CD14-positive monocyte (primary cell): ENCODE measurements at regions not wholly inside any gene's neighbourhood (a gene's known extent, or its start where the extent isn't known, plus 50 kb on each side); places are given as distances from the start of the nearest gene placed in this dataset.

Source experiments
- DNase-seq, 3 donors: peaks; one replicate each; pipeline ENCODE4 v3.0.0-alpha.2; 2011 to 2022
- H2AFZ ChIP-seq: 2 replicates; pipeline ENCODE4 v1.6.0; 2012; ENCODE audit warnings: mild to moderate bottlenecking, low read depth, low read length, inconsistent platforms; ENCODE audit not compliant: insufficient read depth, poor library complexity, severe bottlenecking
- H3K27ac ChIP-seq, 2 donors: 1 replicate in 1 of 2; 2 replicates in 1 of 2; pipeline ENCODE4 v1.5.1; 2012 to 2013; ENCODE audit warnings: low read length in 2 of 2, control low read depth in 1 of 2, inconsistent platforms in 1 of 2, low read depth in 1 of 2, mild to moderate bottlenecking in 1 of 2
- H3K27me3 ChIP-seq, 2 donors: one replicate each; pipeline versions ENCODE4 v1.6.0 to v1.6.1; 2011 to 2013; ENCODE audit warnings: low read length in 2 of 2; ENCODE audit not compliant: control insufficient read depth in 2 of 2, insufficient read depth in 2 of 2
- H3K36me3 ChIP-seq, 2 donors: replicated peaks in 1 of 2; 1 replicate in 1 of 2; 2 replicates in 1 of 2; pipeline versions ENCODE4 v1.5.1 to v1.6.1; 2012 to 2013; ENCODE audit warnings: low read length in 2 of 2, control low read depth in 1 of 2, inconsistent platforms in 1 of 2, mild to moderate bottlenecking in 1 of 2; ENCODE audit not compliant: insufficient read depth in 2 of 2, control insufficient read depth in 1 of 2
- H3K4me1 ChIP-seq, 2 donors: 1 replicate in 1 of 2; 2 replicates in 1 of 2; pipeline versions ENCODE4 v1.5.1 to v1.6.1; 2012 to 2013; ENCODE audit warnings: low read length in 2 of 2, control low read depth in 1 of 2, inconsistent platforms in 1 of 2, mild to moderate bottlenecking in 1 of 2, moderate library complexity in 1 of 2; ENCODE audit not compliant: insufficient read depth in 2 of 2, control insufficient read depth in 1 of 2
- H3K4me2 ChIP-seq: replicated peaks from 2 replicates; pipeline ENCODE3; 2012; ENCODE audit warnings: low read length, moderate library complexity, mild to moderate bottlenecking; ENCODE audit not compliant: poor library complexity, severe bottlenecking; ENCODE audit errors: extremely low read depth
- H3K4me3 ChIP-seq, 3 experiments: fragments of 200-600 bp in 1 of 3; sonication (generic) in 1 of 3; replicated peaks in 1 of 3; 1 replicate in 2 of 3; 2 replicates in 1 of 3; pipeline ENCODE4 v1.5.1; 2011 to 2013; ENCODE audit warnings: low read length in 3 of 3, mild to moderate bottlenecking in 3 of 3, control low read depth in 2 of 3, low read depth in 2 of 3, inconsistent platforms in 1 of 3, moderate library complexity in 1 of 3
- H3K79me2 ChIP-seq: 2 replicates; pipeline ENCODE4 v1.6.0; 2012; ENCODE audit warnings: mild to moderate bottlenecking, control low read depth, inconsistent platforms, low read length, moderate library complexity; ENCODE audit not compliant: insufficient read depth
- H3K9ac ChIP-seq: 2 replicates; pipeline ENCODE4 v1.6.0; 2017; ENCODE audit warnings: low read length, mild to moderate bottlenecking; ENCODE audit not compliant: insufficient read depth, poor library complexity, severe bottlenecking
- H3K9me3 ChIP-seq, 2 donors: replicated peaks in 1 of 2; 1 replicate in 1 of 2; 2 replicates in 1 of 2; pipeline versions ENCODE4 v1.5.1 to v1.6.1; 2012 to 2013; ENCODE audit warnings: low read length in 2 of 2, control low read depth in 1 of 2; ENCODE audit not compliant: control insufficient read depth in 1 of 2, insufficient read depth in 1 of 2
- H4K20me1 ChIP-seq: 2 replicates; pipeline ENCODE4 v1.6.0; 2012; ENCODE audit warnings: mild to moderate bottlenecking, low read length, control low read depth, moderate library complexity; ENCODE audit not compliant: insufficient read depth
- H3K27ac Mint-ChIP-seq, 7 donors: one replicate each; pipeline ENCODE4 v1.8.0; 2020; ENCODE audit warnings: mild to moderate bottlenecking in 7 of 7, mixed read lengths in 7 of 7, moderate library complexity in 6 of 7, inconsistent platforms in 2 of 7
- H3K27me3 Mint-ChIP-seq, 3 donors: one replicate each; pipeline ENCODE4 v1.8.0; 2021 to 2022; ENCODE audit warnings: low read depth in 3 of 3, mild to moderate bottlenecking in 3 of 3, mixed read lengths in 3 of 3, moderate library complexity in 3 of 3, inconsistent platforms in 1 of 3
- H3K36me3 Mint-ChIP-seq, 2 donors: one replicate each; pipeline ENCODE4 v1.8.0; 2020; ENCODE audit warnings: mixed read lengths in 2 of 2, inconsistent platforms in 1 of 2, mild to moderate bottlenecking in 1 of 2
- H3K4me1 Mint-ChIP-seq: one replicate; pipeline ENCODE4 v1.8.0; 2020; ENCODE audit warnings: mild to moderate bottlenecking, mixed read lengths
- H3K4me3 Mint-ChIP-seq, 2 donors: one replicate each; pipeline ENCODE4 v1.8.0; 2020; ENCODE audit warnings: mild to moderate bottlenecking in 2 of 2, mixed read lengths in 2 of 2, moderate library complexity in 1 of 2
- H3K9me3 Mint-ChIP-seq, 7 donors: one replicate each; pipeline ENCODE4 v1.8.0; 2020 to 2022; ENCODE audit warnings: mixed read lengths in 7 of 7, mild to moderate bottlenecking in 6 of 7, moderate library complexity in 6 of 7, inconsistent platforms in 2 of 7
- CTCF ChIP-seq: fragments of 200-600 bp; IDR thresholded peaks from one replicate; pipeline ENCODE4 v1.8.0; 2022; ENCODE audit warnings: antibody characterized with exemption, mild to moderate bottlenecking
- WGBS: methylation state at CpG from one replicate; pipeline ENCODE4 v1.1.5; 2013; ENCODE audit warnings: missing lambda C conversion rate; ENCODE audit not compliant: insufficient coverage; 5-methylcytosine and 5-hydroxymethylcytosine counted together
- intact Hi-C, 2 donors: fragments of 100-400 bp; cut with micrococcal nuclease; formaldehyde crosslinking; loops; one replicate each; pipeline versions ENCODE4 v1.15.0 to v1.15.1; 2023

GRCh38 chr2:22110244-22110651 lies 986.5 kb downstream of the TDRD15 start:
- 100% methylated on average over 1 of the region's 3 CpGs for WGBS
- H3K27me3 ChIP-seq: no peaks in the 10 kb centered on the region
- Mint-ChIP-seq H3K36me3 (no peaks in the 10 kb centered on the region), H3K4me1 (no peaks in the 10 kb centered on the region), H3K9me3 (peaks cover 0 to 4% (median 1%) of the 10 kb centered on the region in 7 donors), H3K27me3 (no peaks in the 10 kb centered on the region), H3K4me3 (no peak overlapping the region), H3K27ac (no peak overlapping the region)
- H3K9me3 ChIP-seq: peaks cover 0 to 9% of the 10 kb centered on the region in 2 donors
- no peaks in the 10 kb centered on the region for H3K4me1 ChIP-seq
- no peak for DNase-seq
- H2AFZ ChIP-seq: no peak overlapping the region
- H4K20me1 ChIP-seq: no peaks in the 10 kb centered on the region
- no peak for TF ChIP-seq CTCF
- H3K79me2 ChIP-seq: no peaks in the 10 kb centered on the region
- no peak overlapping the region for H3K4me2 ChIP-seq
- H3K36me3 ChIP-seq: no peaks in the 10 kb centered on the region
- intact Hi-C loops: no loop called here
- no peak overlapping the region for H3K9ac ChIP-seq
- H3K4me3 ChIP-seq: no peak overlapping the region
- no peak overlapping the region for H3K27ac ChIP-seq

DNA sequence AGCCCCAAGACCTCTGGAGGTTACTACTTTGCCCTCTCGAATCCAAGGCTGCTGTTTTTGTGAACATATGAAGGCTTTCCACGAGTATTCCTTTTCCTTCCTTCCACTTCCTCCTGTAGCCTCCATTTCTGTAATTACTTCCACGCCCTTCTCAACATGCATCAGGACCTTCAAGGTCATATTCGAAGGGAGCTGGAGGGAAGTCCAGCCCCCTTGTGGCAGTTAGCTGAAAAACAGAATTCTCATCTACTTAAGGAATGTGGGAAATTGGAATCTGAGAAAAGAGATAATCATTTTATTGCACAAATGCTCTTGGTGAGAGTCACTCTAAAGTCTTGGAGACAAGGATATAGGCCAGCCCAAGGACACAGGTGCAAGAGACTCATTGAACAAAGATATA lies 1000.2 kb downstream of the TDRD15 start:
- Histone ChIP-seq H3K4me1 (no peaks in the 10 kb centered on the region), H3K27me3 (no peaks in the 10 kb centered on the region), H3K4me3 (no peak overlapping the region), H3K9me3 (peaks cover 17 to 20% of the 10 kb centered on the region in 2 donors), H3K36me3 (no peaks in the 10 kb centered on the region), H3K27ac (no peak overlapping the region), H2AFZ (no peak overlapping the region), H3K9ac (no peak overlapping the region), H3K4me2 (no peak overlapping the region), H4K20me1 (no peaks in the 10 kb centered on the region), H3K79me2 (no peaks in the 10 kb centered on the region)
- peaks cover 2 to 17% (median 7%) of the 10 kb centered on the region in 7 donors for H3K9me3 Mint-ChIP-seq
- peaks cover 0 to 2% (median 1%) of the 10 kb centered on the region in 3 donors for H3K27me3 Mint-ChIP-seq
- H3K36me3 Mint-ChIP-seq: no peaks in the 10 kb centered on the region
- no peaks in the 10 kb centered on the region for H3K4me1 Mint-ChIP-seq
- intact Hi-C loops: no loop called here
- no peak overlapping the region for H3K4me3 Mint-ChIP-seq
- H3K27ac Mint-ChIP-seq: peak overlapping the region in 1 of 7 donors; percentile 57
- WGBS: no CpG with 5 or more reads among the region's 4 CpGs
- DNase-seq: no peak
- TF ChIP-seq CTCF: no peak
